ENCODE measurements at regions not wholly inside any gene's neighbourhood (a gene's known extent, or its start where the extent isn't known, plus 50 kb on each side); places are given as distances from the start of the nearest gene placed in this dataset.

GRCh38 chrX:13198056-13198761 is 121.6 kb downstream of the ATXN3L start:
- TF ChIP-seq CTCF (conservative IDR thresholded peaks at IDR 0.05; ENCODE audit: low read depth, low read length) (no peak), MXI1 (IDR thresholded peaks at IDR 0.05; ENCODE audit: borderline replicate concordance, low read depth, low read length) (no peak), POLR2A (IDR thresholded peaks at IDR 0.05; ENCODE audit: low read depth, low read length) (no peak)
